Activated T-cell treated with anti-CD3 and anti-CD28 coated beads for 1 hour (primary cell): ENCODE measurements at regions not wholly inside any gene's neighbourhood (a gene's known extent, or its start where the extent isn't known, plus 50 kb on each side); places are given as distances from the start of the nearest gene placed in this dataset.

Experiments
- DNase-seq: peaks from one replicate; pipeline ENCODE4 v3.0.0-alpha.2; 2020; ENCODE audit warnings: low read depth

GRCh38 chr11:116073854-116074837 lies 569.9 kb upstream of the CADM1 start:
- no peak for DNase-seq

GRCh38 chr11:116072601-116073410 lies 568.6 kb upstream of the CADM1 start:
- DNase-seq: no peak

- no peak for DNase-seq
Observed at GRCh38 chr11:116072133-116072532, 567.9 kb upstream of the CADM1 start.

- no peak for DNase-seq
Observed at GRCh38 chr11:116071241-116071640, 567.0 kb upstream of the CADM1 start.

- DNase-seq: no peak
Observed at GRCh38 chr11:116070520-116070919, 566.3 kb upstream of the CADM1 start.

GRCh38 chr11:116066777-116067176 lies 562.6 kb upstream of the CADM1 start:
- no peak for DNase-seq

- no peak for DNase-seq
Observed at GRCh38 chr11:116065986-116066385, 561.8 kb upstream of the CADM1 start.

GRCh38 chr11:116065191-116065895 lies 561.1 kb upstream of the CADM1 start:
- DNase-seq: no peak

GRCh38 chr11:116062490-116063171 lies 558.4 kb upstream of the CADM1 start:
- no peak for DNase-seq

GRCh38 chr11:116062129-116062489 lies 557.9 kb upstream of the CADM1 start:
- no peak for DNase-seq

GRCh38 chr11:116061322-116061721 lies 557.1 kb upstream of the CADM1 start:
- DNase-seq: no peak

- DNase-seq: no peak
Observed at GRCh38 chr11:116059919-116060318, 555.7 kb upstream of the CADM1 start.

GRCh38 chr11:116057000-116057399 lies 552.8 kb upstream of the CADM1 start:
- DNase-seq: no peak

GRCh38 chr11:116055064-116055463 lies 550.8 kb upstream of the CADM1 start:
- DNase-seq: no peak

- no peak for DNase-seq
Observed at GRCh38 chr11:116053548-116053919, 549.3 kb upstream of the CADM1 start.

GRCh38 chr11:116052603-116053547 lies 548.7 kb upstream of the CADM1 start:
- no peak for DNase-seq

- DNase-seq: no peak
Observed at GRCh38 chr11:116051494-116051893, 547.3 kb upstream of the CADM1 start.

GRCh38 chr11:116049383-116049782 lies 545.2 kb upstream of the CADM1 start:
- no peak for DNase-seq

- no peak for DNase-seq
Observed at GRCh38 chr11:116046127-116046526, 541.9 kb upstream of the CADM1 start.

- no peak for DNase-seq
Observed at GRCh38 chr11:116044941-116045340, 540.7 kb upstream of the CADM1 start.

GRCh38 chr11:116044520-116044919 lies 540.3 kb upstream of the CADM1 start:
- DNase-seq: no peak
